Astrocyte of the spinal cord (primary cell): ENCODE measurements at regions not wholly inside any gene's neighbourhood (a gene's known extent, or its start where the extent isn't known, plus 50 kb on each side); places are given as distances from the start of the nearest gene placed in this dataset.

ENCODE experiments used
- DNase-seq: peaks from one replicate; pipeline ENCODE4 v3.0.0; 2011; ENCODE audit warnings: low read depth, low spot score
- H3K4me3 ChIP-seq: 2 replicates; pipeline ENCODE4 v1.5.1; 2011; ENCODE audit warnings: low read depth, mild to moderate bottlenecking, low read length, moderate library complexity
- in situ Hi-C: cut with HindIII; loops from 2 replicates; pipeline ENCODE4 v1.10.0; 2017; ENCODE audit warnings: low sequenced_read_pairs
- TF ChIP-seq, protein P1 (sequence below): IDR thresholded peaks from 2 replicates; pipeline ENCODE4 v1.5.1; 2012; ENCODE audit warnings: low read depth, mild to moderate bottlenecking, low read length, inconsistent platforms

DNA sequence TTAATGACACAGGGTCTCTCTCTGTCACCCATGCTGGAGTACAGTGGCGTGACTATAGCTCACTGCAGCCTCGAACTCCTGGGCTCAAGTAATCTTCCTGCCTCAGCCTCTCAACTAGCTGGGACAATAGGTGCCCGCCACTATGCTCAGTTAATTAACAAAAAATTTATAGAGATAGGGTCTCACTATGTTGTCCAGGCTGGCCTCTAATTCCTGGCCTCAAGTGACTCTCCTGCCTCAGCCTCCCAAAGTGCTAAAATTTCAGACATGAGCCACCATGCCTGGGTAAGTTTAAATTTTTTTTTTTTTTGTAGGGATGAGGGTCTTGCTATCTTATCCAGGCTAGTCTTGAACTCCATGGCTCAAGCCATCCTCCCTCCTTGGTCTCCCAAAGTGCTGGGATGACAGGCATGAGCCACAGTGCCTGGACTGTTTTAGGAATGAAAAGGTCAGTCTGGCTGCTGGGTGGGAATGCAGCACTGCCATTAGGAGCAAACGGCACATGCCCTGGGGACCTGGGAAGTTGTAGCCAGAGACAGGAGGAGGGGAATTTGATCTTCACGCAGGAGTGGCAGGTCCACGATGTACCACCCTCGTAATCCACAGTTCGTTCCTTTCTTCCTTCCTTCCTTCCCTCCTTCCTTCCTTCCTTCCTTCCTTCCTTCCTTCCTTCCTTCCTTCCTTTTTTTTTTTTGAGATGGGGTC lies 106.7 kb downstream of the HAPSTR1 start:
- in situ Hi-C loops: no loop called here
- TF ChIP-seq, protein P1, sequence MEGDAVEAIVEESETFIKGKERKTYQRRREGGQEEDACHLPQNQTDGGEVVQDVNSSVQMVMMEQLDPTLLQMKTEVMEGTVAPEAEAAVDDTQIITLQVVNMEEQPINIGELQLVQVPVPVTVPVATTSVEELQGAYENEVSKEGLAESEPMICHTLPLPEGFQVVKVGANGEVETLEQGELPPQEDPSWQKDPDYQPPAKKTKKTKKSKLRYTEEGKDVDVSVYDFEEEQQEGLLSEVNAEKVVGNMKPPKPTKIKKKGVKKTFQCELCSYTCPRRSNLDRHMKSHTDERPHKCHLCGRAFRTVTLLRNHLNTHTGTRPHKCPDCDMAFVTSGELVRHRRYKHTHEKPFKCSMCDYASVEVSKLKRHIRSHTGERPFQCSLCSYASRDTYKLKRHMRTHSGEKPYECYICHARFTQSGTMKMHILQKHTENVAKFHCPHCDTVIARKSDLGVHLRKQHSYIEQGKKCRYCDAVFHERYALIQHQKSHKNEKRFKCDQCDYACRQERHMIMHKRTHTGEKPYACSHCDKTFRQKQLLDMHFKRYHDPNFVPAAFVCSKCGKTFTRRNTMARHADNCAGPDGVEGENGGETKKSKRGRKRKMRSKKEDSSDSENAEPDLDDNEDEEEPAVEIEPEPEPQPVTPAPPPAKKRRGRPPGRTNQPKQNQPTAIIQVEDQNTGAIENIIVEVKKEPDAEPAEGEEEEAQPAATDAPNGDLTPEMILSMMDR: no peak
- H3K4me3 ChIP-seq: no peak overlapping the region
- no peak for DNase-seq

DNA sequence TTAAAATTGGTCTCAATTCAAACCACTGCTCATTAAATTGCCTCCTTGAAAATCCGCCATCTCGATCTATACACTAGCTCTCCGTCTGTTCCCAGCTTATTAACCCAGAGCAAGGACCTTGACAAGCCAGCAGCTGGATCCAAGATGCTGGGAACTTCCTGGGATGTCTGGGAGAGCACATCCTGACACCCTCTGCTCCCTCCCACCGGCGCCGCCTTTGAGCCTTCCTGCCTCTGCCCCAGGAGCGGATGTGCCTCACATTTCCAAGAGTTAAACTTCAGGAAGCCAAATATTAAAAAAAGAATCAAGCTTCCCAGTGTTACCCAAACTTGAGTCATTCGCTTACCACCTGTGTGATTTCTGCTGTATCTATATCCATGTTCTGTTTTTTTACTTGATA lies 107.9 kb downstream of the HAPSTR1 start:
- in situ Hi-C loops: no loop called here
- DNase-seq: no peak
- TF ChIP-seq, protein P1: no peak

DNA sequence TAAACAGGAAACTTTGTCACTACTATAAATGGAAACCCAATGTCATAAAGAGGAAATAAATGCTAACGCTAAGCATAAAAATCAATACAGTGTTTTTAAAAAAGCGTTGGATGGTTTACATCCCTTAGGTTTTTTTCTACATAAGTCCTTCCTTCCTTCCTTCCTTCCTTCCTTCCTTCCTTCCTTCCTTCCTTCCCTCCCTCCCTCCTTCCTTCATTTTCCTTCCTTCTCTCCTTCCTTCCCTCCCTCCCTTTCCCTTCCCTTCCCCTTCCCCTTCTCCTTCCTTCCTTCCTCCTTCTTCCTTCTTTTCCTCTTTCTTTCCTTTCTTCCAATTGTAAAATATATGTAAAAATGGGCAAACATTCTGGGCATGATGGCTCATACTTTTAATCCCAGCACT lies 108.3 kb downstream of the HAPSTR1 start:
- in situ Hi-C loops: no loop called here
- no peak overlapping the region for H3K4me3 ChIP-seq
- TF ChIP-seq, protein P1: no peak
- no peak for DNase-seq

More for the DNA sequence above, 107.9 kb downstream of the HAPSTR1 start:
- H3K4me3 ChIP-seq: no peak overlapping the region

DNA sequence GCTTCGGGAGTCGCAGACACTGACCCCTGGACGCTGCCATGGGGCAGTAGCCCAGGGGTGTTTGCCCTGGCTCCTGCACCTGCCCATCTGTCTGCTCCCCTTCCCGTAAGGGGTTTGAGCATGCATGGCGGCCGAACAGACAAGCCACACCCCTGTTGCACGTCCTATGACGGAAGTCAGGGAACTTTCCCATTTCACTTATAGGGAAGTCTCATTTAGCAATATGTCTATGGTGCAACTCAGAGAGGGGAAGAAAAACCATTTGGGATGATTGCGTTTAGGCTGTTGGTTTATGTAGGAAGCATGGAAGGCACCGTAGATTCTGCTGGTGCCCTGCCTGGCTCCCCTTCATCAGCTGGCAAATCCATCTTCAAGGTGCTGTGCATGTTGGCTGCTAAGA lies 112.5 kb downstream of the HAPSTR1 start:
- DNase-seq: no peak
- no peak overlapping the region for H3K4me3 ChIP-seq
- TF ChIP-seq, protein P1: no peak
- in situ Hi-C loops: no loop called here

DNA sequence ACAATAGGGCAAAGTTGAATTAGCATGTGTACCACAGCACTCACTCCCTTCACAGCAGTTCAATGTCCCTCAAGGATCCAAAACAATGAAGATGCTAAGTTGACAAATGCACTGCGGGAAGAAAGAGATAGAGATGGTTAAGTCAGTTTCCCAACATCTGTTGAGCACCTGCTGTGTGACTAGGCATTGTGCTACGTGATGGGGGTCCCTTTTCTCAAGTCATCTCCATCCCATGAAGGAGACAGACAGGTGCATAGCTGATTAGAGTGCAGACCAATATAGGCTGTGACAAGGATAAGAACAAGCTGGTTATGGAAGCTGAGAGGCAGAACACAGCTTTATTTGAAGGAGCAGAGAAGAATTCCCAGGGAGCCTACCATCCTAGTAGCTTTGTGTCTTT lies 114.2 kb downstream of the HAPSTR1 start:
- no peak for DNase-seq
- TF ChIP-seq, protein P1: no peak
- H3K4me3 ChIP-seq: no peak overlapping the region
- in situ Hi-C loops: no loop called here

DNA sequence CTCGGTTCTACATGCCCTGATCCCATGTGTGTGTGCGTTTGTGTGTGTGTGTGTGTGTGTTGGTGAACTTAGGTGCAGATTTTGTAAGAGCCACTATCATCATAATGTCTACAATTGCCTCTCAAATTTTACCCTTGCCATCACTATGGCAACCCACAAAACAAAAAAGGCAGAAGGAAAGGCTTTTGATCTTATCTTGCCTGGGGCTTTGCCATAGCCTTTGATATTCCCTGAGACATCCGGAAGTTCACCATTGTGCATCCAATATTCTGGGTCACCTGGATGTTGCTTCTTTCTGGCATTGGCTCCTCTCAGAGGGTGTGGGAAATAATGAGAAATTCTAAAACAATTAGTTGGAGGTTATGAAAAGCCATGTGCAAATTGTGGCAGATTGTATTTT lies 114.7 kb downstream of the HAPSTR1 start:
- TF ChIP-seq, protein P1: no peak

More for the DNA sequence above, 114.7 kb downstream of the HAPSTR1 start:
- no peak for DNase-seq
- in situ Hi-C loops: no loop called here
- no peak overlapping the region for H3K4me3 ChIP-seq
